Loucy (cell line): ENCODE measurements at regions not wholly inside any gene's neighbourhood (a gene's known extent, or its start where the extent isn't known, plus 50 kb on each side); places are given as distances from the start of the nearest gene placed in this dataset.

Source experiments
- H2AFZ ChIP-seq: fragments of 200-600 bp; sonication (generic); 2 replicates; pipeline ENCODE4 v1.6.0; 2016; ENCODE audit warnings: antibody characterized with exemption, mild to moderate bottlenecking, low read length, moderate library complexity
- H3F3A ChIP-seq: fragments of 200-600 bp; 2 replicates; pipeline ENCODE4 v1.6.0; 2016; ENCODE audit warnings: antibody characterized with exemption, low read depth, mild to moderate bottlenecking
- H3K27me3 ChIP-seq: fragments of 200-600 bp; sonication (generic); 2 replicates; pipeline ENCODE4 v1.6.1; 2014; ENCODE audit warnings: low read length, mild to moderate bottlenecking; ENCODE audit not compliant: insufficient read depth, poor library complexity, severe bottlenecking
- H3K36me3 ChIP-seq: fragments of 200-600 bp; sonication (generic); 2 replicates; pipeline ENCODE4 v1.6.1; 2016; ENCODE audit warnings: low read length; ENCODE audit not compliant: insufficient read depth
- H3K4me1 ChIP-seq: fragments of 200-600 bp; sonication (generic); 2 replicates; pipeline ENCODE4 v1.5.1; 2014; ENCODE audit warnings: low read length, mild to moderate bottlenecking; ENCODE audit not compliant: insufficient read depth, poor library complexity, severe bottlenecking
- H3K4me2 ChIP-seq: fragments of 200-600 bp; sonication (generic); 2 replicates; pipeline ENCODE4 v1.6.0; 2014; ENCODE audit warnings: antibody characterized with exemption, low read length, low read depth, mild to moderate bottlenecking; ENCODE audit not compliant: poor library complexity, severe bottlenecking
- H3K4me3 ChIP-seq: fragments of 200-600 bp; sonication (generic); 2 replicates; pipeline ENCODE4 v1.5.1; 2014; ENCODE audit warnings: low read length, mild to moderate bottlenecking, mixed read lengths; ENCODE audit not compliant: poor library complexity, severe bottlenecking
- H3K79me2 ChIP-seq: fragments of 200-600 bp; sonication (generic); 2 replicates; pipeline ENCODE4 v1.6.1; 2014; ENCODE audit warnings: low read length; ENCODE audit not compliant: insufficient read depth
- H3K9ac ChIP-seq: fragments of 200-600 bp; sonication (generic); 2 replicates; pipeline ENCODE4 v1.6.0; 2014; ENCODE audit warnings: mild to moderate bottlenecking, low read depth, low read length, moderate library complexity; ENCODE audit not compliant: poor library complexity, severe bottlenecking
- H3K9me2 ChIP-seq: fragments of 200-600 bp; sonication (generic); replicated peaks from 2 replicates; pipeline ENCODE4 v1.6.1; 2016; ENCODE audit warnings: low read depth, low read length, mixed read lengths
- H3K9me3 ChIP-seq: fragments of 200-600 bp; sonication (generic); 2 replicates; pipeline ENCODE4 v1.6.1; 2014; ENCODE audit warnings: mild to moderate bottlenecking, antibody characterized with exemption, low read length, low read depth; ENCODE audit not compliant: insufficient read depth
- H4K20me1 ChIP-seq: fragments of 200-600 bp; sonication (generic); 2 replicates; pipeline ENCODE4 v1.6.0; 2014; ENCODE audit warnings: antibody characterized with exemption, low read length, mild to moderate bottlenecking; ENCODE audit not compliant: insufficient read depth, poor library complexity, severe bottlenecking
- CTCF ChIP-seq: fragments of 200-600 bp; sonication (generic); conservative IDR thresholded peaks from 2 replicates; pipeline ENCODE4 v1.5.1; 2014; ENCODE audit warnings: mild to moderate bottlenecking, antibody characterized with exemption, low read length
- EZH2phosphoT487 ChIP-seq: fragments of 200-600 bp; IDR thresholded peaks from 2 replicates; pipeline ENCODE4 v1.6.1; 2018; ENCODE audit warnings: antibody characterized with exemption, mild to moderate bottlenecking, moderate library complexity, borderline replicate concordance

GRCh38 chr11:70524096-70524922 is 126.0 kb downstream of the CTTN start:
- Histone ChIP-seq H2AFZ (no peak overlapping the region), H3K79me2 (no peaks in the 10 kb centered on the region), H3K4me2 (no peak overlapping the region)

GRCh38 chr11:70525006-70525405 is 126.7 kb downstream of the CTTN start:
- H3K9ac ChIP-seq: no peak overlapping the region

More at GRCh38 chr11:70524096-70524922, 126.0 kb downstream of the CTTN start:
- H3K9me3 ChIP-seq: peaks cover 6% of the 10 kb centered on the region; the same call in 1 of the 2 replicates
- H4K20me1 ChIP-seq: no peaks in the 10 kb centered on the region
- H3K9me2 ChIP-seq: no peaks in the 10 kb centered on the region
- TF ChIP-seq CTCF: no peak
- TF ChIP-seq EZH2phosphoT487: no peak
- no peaks in the 10 kb centered on the region for H3K4me1 ChIP-seq
- no peaks in the 10 kb centered on the region for H3F3A ChIP-seq
- no peaks in the 10 kb centered on the region for H3K27me3 ChIP-seq
- no peaks in the 10 kb centered on the region for H3K36me3 ChIP-seq
- H3K4me3 ChIP-seq: no peak overlapping the region
- H3K9ac ChIP-seq: no peak overlapping the region

GRCh38 chr11:70525466-70525865 is 127.1 kb downstream of the CTTN start:
- Histone ChIP-seq H3K9me3 (peaks cover 7% of the 10 kb centered on the region; the same call in 1 of the 2 replicates), H3K79me2 (no peaks in the 10 kb centered on the region), H3K9ac (no peak overlapping the region), H3K4me2 (no peak overlapping the region), H3K4me1 (no peaks in the 10 kb centered on the region), H3K27me3 (no peaks in the 10 kb centered on the region), H3K4me3 (no peak overlapping the region), H3K9me2 (no peaks in the 10 kb centered on the region), H3K36me3 (no peaks in the 10 kb centered on the region), H2AFZ (no peak overlapping the region), H3F3A (no peaks in the 10 kb centered on the region), H4K20me1 (no peaks in the 10 kb centered on the region)
- TF ChIP-seq CTCF (no peak), EZH2phosphoT487 (no peak)

More at GRCh38 chr11:70525006-70525405, 126.7 kb downstream of the CTTN start:
- no peak overlapping the region for H3K4me2 ChIP-seq
- no peak overlapping the region for H3K4me3 ChIP-seq
- H3K79me2 ChIP-seq: no peaks in the 10 kb centered on the region
- no peaks in the 10 kb centered on the region for H3F3A ChIP-seq
- H3K27me3 ChIP-seq: no peaks in the 10 kb centered on the region
- no peaks in the 10 kb centered on the region for H4K20me1 ChIP-seq
- H3K9me3 ChIP-seq: peaks cover 6% of the 10 kb centered on the region; the same call in 1 of the 2 replicates
- no peaks in the 10 kb centered on the region for H3K4me1 ChIP-seq
- TF ChIP-seq CTCF (no peak), EZH2phosphoT487 (no peak)
- H3K36me3 ChIP-seq: no peaks in the 10 kb centered on the region
- no peaks in the 10 kb centered on the region for H3K9me2 ChIP-seq
- H2AFZ ChIP-seq: no peak overlapping the region
